ENCODE measurements at regions not wholly inside any gene's neighbourhood (a gene's known extent, or its start where the extent isn't known, plus 50 kb on each side); places are given as distances from the start of the nearest gene placed in this dataset.

DNA sequence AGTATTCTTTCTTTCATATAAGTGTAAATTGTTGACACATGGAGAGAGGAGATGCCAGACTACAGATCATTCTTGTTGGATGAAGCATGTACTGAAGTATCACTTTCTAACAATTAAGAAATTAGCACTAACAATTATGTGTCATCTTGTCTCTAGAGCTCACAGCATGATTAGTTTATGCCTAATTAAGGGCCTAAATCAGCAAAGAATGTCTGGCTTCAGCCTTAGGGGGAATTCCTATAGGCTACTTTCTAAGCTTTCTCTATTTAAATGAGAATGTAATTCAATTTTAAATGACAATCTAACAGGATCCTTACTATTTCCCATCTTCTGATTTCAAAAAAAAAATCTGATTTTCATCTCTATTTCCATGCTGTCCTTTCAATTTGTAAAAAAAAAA, 371.0 kb downstream of the EPHA7 start:
- no peak overlapping the region for H3K27ac ChIP-seq
- H3K9me3 ChIP-seq: no peaks in the 10 kb centered on the region
- no peaks in the 10 kb centered on the region for H3K36me3 ChIP-seq
- H3K4me3 ChIP-seq: no peak overlapping the region
- H3K4me1 ChIP-seq: no peaks in the 10 kb centered on the region
- TF ChIP-seq, protein P1, sequence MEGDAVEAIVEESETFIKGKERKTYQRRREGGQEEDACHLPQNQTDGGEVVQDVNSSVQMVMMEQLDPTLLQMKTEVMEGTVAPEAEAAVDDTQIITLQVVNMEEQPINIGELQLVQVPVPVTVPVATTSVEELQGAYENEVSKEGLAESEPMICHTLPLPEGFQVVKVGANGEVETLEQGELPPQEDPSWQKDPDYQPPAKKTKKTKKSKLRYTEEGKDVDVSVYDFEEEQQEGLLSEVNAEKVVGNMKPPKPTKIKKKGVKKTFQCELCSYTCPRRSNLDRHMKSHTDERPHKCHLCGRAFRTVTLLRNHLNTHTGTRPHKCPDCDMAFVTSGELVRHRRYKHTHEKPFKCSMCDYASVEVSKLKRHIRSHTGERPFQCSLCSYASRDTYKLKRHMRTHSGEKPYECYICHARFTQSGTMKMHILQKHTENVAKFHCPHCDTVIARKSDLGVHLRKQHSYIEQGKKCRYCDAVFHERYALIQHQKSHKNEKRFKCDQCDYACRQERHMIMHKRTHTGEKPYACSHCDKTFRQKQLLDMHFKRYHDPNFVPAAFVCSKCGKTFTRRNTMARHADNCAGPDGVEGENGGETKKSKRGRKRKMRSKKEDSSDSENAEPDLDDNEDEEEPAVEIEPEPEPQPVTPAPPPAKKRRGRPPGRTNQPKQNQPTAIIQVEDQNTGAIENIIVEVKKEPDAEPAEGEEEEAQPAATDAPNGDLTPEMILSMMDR (IDR thresholded peaks at IDR 0.05): no peak
- H3K27me3 ChIP-seq: no peaks in the 10 kb centered on the region
- intact Hi-C loops (cut with DNase I): no loop called here
- DNase-seq (ENCODE audit: low spot score in 2 of 2): no peak

DNA sequence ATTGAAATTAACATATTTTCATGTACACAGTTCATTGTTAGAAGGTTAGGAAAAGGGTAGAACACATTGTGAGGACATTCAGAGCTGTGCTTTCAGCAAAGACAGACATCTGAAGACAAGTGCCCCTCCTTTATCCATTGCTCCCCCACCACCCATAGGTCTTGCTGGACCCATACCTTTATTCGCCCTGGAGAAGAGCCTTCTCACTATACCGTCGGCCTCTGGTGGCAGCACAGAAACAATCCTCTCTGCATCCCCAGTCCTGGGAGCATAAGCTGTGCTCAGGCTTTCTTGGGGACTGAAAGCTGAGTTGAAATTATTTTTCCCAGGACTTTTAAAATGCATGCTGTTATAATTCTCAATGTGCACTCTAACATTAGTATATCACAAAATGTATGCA, 372.3 kb downstream of the EPHA7 start:
- Histone ChIP-seq H3K36me3 (no peaks in the 10 kb centered on the region), H3K4me3 (no peak overlapping the region), H3K27me3 (no peaks in the 10 kb centered on the region), H3K4me1 (no peaks in the 10 kb centered on the region), H3K9me3 (no peaks in the 10 kb centered on the region), H3K27ac (no peak overlapping the region)
- TF ChIP-seq, protein P1 (IDR thresholded peaks at IDR 0.05): no peak
- DNase-seq (ENCODE audit: low spot score in 2 of 2): no peak
- intact Hi-C loops (cut with DNase I): no loop called here

DNA sequence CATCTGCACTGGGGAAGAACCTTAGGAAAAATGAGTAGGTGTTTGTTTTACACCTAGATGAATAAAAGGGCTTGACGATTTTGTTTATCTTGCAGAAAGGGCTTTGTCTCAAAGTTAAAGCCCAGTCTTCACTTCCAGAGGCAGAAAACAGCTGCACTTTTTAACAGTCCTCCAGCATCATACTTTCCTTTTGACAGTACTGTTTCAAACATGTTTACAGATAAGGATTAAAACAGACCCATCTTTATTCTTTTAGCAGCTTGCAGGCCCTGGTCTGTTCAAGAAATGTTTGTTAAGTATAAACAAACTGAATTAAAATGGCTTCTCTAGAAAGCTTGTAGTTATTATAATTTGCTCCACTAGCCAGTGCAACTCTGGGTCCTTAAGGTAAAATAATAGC, 374.2 kb downstream of the EPHA7 start:
- no peak for DNase-seq (ENCODE audit: low spot score in 2 of 2)
- no peak overlapping the region for H3K4me3 ChIP-seq
- no peaks in the 10 kb centered on the region for H3K27me3 ChIP-seq
- H3K4me1 ChIP-seq: no peaks in the 10 kb centered on the region
- TF ChIP-seq, protein P1 (IDR thresholded peaks at IDR 0.05): no peak
- no peaks in the 10 kb centered on the region for H3K36me3 ChIP-seq
- H3K9me3 ChIP-seq: no peaks in the 10 kb centered on the region
- intact Hi-C loops (cut with DNase I): no loop called here
- H3K27ac ChIP-seq: no peak overlapping the region

DNA sequence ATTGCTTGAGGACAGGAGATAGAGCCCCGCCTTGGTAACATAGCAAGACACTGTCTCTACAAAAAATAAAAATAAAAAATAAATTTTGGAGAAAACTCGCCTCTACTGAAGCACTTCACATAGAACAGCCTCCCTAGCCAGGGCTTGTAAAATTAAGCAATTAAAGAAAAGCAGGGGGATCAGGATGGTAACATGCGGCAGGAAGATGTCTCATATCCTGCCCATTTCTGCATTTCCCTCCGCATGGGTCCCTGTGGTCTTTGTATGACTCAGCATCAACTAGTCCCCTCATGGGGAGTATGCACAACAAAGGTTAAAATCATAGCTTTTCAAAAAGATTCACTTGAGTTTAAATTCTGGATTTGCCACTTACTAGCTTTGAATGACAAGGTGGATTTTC, 379.0 kb downstream of the EPHA7 start:
- no peak for DNase-seq (ENCODE audit: low spot score in 2 of 2)
- TF ChIP-seq, protein P1 (IDR thresholded peaks at IDR 0.05): no peak
- Histone ChIP-seq H3K27me3 (no peaks in the 10 kb centered on the region), H3K9me3 (peaks cover 0 to 8% of the 10 kb centered on the region in 2 donors), H3K27ac (no peak overlapping the region), H3K4me1 (no peaks in the 10 kb centered on the region), H3K36me3 (no peaks in the 10 kb centered on the region), H3K4me3 (no peak overlapping the region)
- intact Hi-C loops (cut with DNase I): no loop called here

DNA sequence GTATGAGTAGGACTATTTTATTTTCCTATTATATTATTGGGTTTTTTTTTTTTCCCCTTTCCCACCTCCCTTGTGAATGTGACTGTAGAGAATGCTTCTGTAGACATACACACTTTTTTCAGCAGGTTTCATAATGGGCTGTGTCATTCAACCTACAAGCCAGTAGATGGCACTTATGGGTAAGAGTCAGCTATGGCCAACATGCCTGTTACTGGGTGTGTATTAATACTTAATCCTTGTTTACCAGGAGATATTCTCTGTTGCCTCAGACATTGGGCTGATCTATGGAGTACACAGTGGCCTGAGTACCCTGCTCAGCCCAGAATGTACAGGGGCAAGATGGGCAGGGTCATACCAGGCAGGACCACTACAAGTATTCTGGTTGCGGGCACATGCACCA, 382.5 kb downstream of the EPHA7 start:
- Histone ChIP-seq H3K4me1 (no peaks in the 10 kb centered on the region), H3K4me3 (no peak overlapping the region), H3K9me3 (peaks cover 0 to 8% of the 10 kb centered on the region in 2 donors), H3K36me3 (no peaks in the 10 kb centered on the region), H3K27me3 (no peaks in the 10 kb centered on the region), H3K27ac (no peak overlapping the region)
- TF ChIP-seq, protein P1 (IDR thresholded peaks at IDR 0.05): no peak
- DNase-seq (ENCODE audit: low spot score in 2 of 2): no peak
- intact Hi-C loops (cut with DNase I): no loop called here

DNA sequence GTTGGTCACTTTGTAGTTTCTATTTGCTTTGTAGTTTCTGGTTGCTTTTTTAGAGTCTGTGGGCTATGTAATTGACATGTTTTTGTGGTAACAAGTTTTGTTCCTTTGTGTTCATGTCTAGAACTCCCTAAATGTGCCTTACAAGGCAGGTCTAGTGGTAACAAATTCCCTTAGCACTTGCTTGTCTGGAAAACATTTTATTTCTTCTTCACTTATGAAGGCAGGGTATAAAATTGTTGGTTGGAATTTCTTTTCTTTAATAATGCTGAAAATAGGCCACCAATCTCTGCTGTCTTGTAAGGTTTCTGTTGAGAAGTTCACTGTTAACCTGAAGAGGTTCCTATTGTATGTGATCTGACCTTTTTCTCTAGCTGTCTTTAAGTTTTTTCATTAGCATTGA, 383.6 kb downstream of the EPHA7 start:
- TF ChIP-seq, protein P1 (IDR thresholded peaks at IDR 0.05): no peak
- Histone ChIP-seq H3K4me3 (no peak overlapping the region), H3K36me3 (no peaks in the 10 kb centered on the region), H3K4me1 (no peaks in the 10 kb centered on the region), H3K27ac (no peak overlapping the region), H3K27me3 (no peaks in the 10 kb centered on the region), H3K9me3 (peaks cover 0 to 8% of the 10 kb centered on the region in 2 donors)
- intact Hi-C loops (cut with DNase I): no loop called here
- no peak for DNase-seq (ENCODE audit: low spot score in 2 of 2)
